Retina (tissue), 1 donor: ENCODE measurements at regions not wholly inside any gene's neighbourhood (a gene's known extent, or its start where the extent isn't known, plus 50 kb on each side); places are given as distances from the start of the nearest gene placed in this dataset.
"Not testable (repeated sequence)": the region's sequence is repeated elsewhere in the genome, so short reads cannot be mapped to it uniquely, and the experiment has no call there.

Experiments used
- DNase-seq: peaks from one replicate; pipeline ENCODE4 v3.0.0-alpha.2; 2016

GRCh38 chr1:188672153-188672552 lies 1805.5 kb downstream of the BRINP3 start:
- DNase-seq: no peak

GRCh38 chr1:188689542-188689941 lies 1788.1 kb downstream of the BRINP3 start:
- DNase-seq: no peak

- no peak for DNase-seq
These were observed 1777.5 kb downstream of the BRINP3 start for GRCh38 chr1:188700116-188700515.

- no peak for DNase-seq
These were observed 1770.9 kb downstream of the BRINP3 start for GRCh38 chr1:188706742-188707141.

- no peak for DNase-seq
These were observed 1768.7 kb downstream of the BRINP3 start for GRCh38 chr1:188708795-188709535.

- no peak for DNase-seq
These were observed 1762.1 kb downstream of the BRINP3 start for GRCh38 chr1:188715566-188715965.

GRCh38 chr1:188719735-188720134 lies 1757.9 kb downstream of the BRINP3 start:
- no peak for DNase-seq

GRCh38 chr1:188723332-188724020 lies 1754.2 kb downstream of the BRINP3 start:
- no peak for DNase-seq

GRCh38 chr1:188729039-188729438 lies 1748.6 kb downstream of the BRINP3 start:
- DNase-seq: no peak

GRCh38 chr1:188735567-188735966 lies 1742.1 kb downstream of the BRINP3 start:
- DNase-seq: no peak

GRCh38 chr1:188749275-188749674 lies 1728.4 kb downstream of the BRINP3 start:
- not testable (repeated sequence) for DNase-seq

GRCh38 chr1:188752027-188752426 lies 1725.6 kb downstream of the BRINP3 start:
- DNase-seq: not testable (repeated sequence)

GRCh38 chr1:188757747-188758146 lies 1719.9 kb downstream of the BRINP3 start:
- not testable (repeated sequence) for DNase-seq

- DNase-seq: no peak
These were observed 1716.4 kb downstream of the BRINP3 start for GRCh38 chr1:188761226-188761625.

GRCh38 chr1:188762166-188762743 lies 1715.4 kb downstream of the BRINP3 start:
- DNase-seq: no peak

GRCh38 chr1:188763541-188763940 lies 1714.1 kb downstream of the BRINP3 start:
- no peak for DNase-seq

- no peak for DNase-seq
These were observed 1708.5 kb downstream of the BRINP3 start for GRCh38 chr1:188769181-188769580.

GRCh38 chr1:188769936-188770335 lies 1707.7 kb downstream of the BRINP3 start:
- DNase-seq: no peak

- no peak for DNase-seq
These were observed 1699.1 kb downstream of the BRINP3 start for GRCh38 chr1:188778578-188778977.

- peak; percentile 15 for DNase-seq
These were observed 1695.3 kb downstream of the BRINP3 start for GRCh38 chr1:188782220-188782841.

- no peak for DNase-seq
These were observed 1682.7 kb downstream of the BRINP3 start for GRCh38 chr1:188794969-188795368.

GRCh38 chr1:188812153-188812552 lies 1665.5 kb downstream of the BRINP3 start:
- not testable (repeated sequence) for DNase-seq

GRCh38 chr1:188812836-188813573 lies 1664.7 kb downstream of the BRINP3 start:
- not testable (repeated sequence) for DNase-seq
